Epithelial cell of esophagus (primary cell): ENCODE measurements at regions not wholly inside any gene's neighbourhood (a gene's known extent, or its start where the extent isn't known, plus 50 kb on each side); places are given as distances from the start of the nearest gene placed in this dataset.
A peak's percentile ranks its signal among the peaks of the same experiment; 100 is the strongest.

Source experiments
- DNase-seq: peaks from one replicate; pipeline ENCODE4 v3.0.0; 2010; ENCODE audit warnings: low read depth
- H3K4me3 ChIP-seq: 2 replicates; pipeline ENCODE4 v1.5.1; 2011; ENCODE audit warnings: mild to moderate bottlenecking, low read length, control low read depth
- CTCF ChIP-seq: IDR thresholded peaks from 2 replicates; pipeline ENCODE4 v1.5.1; 2011; ENCODE audit warnings: low read depth, mild to moderate bottlenecking, low read length, control low read depth, inconsistent platforms; ENCODE audit not compliant: insufficient read depth; ENCODE audit errors: missing control alignments

DNA sequence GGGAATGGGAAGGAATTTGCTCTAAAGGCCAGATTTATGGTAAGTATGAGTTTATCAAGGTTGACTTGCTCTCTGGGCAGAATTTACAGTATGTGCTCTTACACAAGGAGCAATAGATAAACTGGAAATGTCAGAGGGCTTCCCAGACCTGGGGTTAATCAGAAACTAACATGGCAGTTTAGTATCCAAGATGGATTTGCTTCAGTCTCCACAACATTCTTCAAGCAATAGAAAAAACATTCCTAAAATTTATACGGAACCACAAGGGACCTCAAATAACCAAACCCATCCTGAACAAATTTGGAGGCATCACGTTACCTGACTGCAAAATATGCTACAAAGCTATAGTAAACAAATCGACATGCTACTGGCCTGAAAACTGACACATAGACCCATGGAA is 606.7 kb upstream of the CHRM3 start:
- DNase-seq, result no peak
- TF ChIP-seq CTCF, result no peak

DNA sequence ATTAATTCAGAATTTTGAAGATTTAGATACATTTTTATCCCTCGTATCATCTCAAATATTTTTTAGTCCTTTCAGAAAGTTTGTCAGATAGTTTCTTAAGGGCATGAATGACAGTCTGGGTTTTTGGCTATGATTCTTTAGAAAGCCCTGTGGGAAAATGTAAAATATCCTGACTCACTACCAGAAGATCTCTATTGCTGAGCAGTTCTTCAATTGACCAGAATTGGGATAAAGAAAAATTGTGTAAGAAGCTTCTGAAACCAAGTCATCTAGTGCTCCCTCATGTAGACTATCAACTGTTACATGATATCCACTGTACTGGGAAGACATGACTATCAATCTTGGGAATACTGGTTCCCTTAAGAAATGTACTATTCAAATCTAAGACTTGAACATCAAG is 608.3 kb upstream of the CHRM3 start:
- no peak overlapping the region for H3K4me3 ChIP-seq
- no peak for DNase-seq
- TF ChIP-seq CTCF, result no peak

More for the DNA sequence above, 606.7 kb upstream of the CHRM3 start:
- no peak overlapping the region for H3K4me3 ChIP-seq

GRCh38 chr1:238777551-238777950 is 608.8 kb upstream of the CHRM3 start:
- no peak for TF ChIP-seq CTCF
- DNase-seq, result no peak
- H3K4me3 ChIP-seq, result no peak overlapping the region

- TF ChIP-seq CTCF, result no peak
- DNase-seq, result no peak
- no peak overlapping the region for H3K4me3 ChIP-seq
These were observed 610.2 kb upstream of the CHRM3 start for GRCh38 chr1:238776126-238776525.

DNA sequence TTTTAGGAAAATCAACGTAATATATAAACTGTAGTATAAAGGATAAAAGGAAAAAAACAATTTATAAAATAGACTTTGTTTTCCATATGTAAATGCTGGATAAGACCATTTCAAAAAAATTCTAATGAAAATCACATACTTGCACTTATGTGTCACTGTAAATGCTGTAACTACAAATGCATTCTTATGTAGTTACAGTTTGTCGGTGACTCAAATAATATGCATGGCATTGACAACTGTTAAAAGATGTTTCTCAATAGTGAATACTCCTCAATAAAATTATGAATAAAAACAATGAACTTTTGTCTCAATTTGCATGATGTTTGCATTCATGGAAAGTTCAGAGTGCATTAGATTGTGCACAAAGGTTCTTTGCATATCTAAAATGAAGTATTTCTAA is 614.0 kb upstream of the CHRM3 start:
- peak; percentile 38 for DNase-seq
- no peak for TF ChIP-seq CTCF
- H3K4me3 ChIP-seq, result no peak overlapping the region

DNA sequence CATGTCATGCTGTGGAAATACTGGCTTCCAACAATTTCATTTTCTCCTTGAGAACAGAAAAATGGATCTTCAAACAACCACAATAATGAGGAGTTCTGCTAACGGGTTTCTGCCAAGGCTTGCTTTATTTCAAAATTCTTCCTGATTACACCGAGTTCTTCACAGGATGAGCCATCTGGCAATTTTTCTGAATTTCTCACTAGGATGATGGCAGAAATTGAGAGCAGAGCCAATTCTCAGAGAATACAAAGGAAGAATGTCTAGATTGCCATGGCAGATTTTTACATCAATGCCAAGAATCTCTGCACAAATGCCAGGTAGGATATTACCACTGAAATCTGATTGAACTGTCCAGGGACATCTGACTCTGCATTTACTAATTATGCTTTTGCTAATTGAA is 619.0 kb upstream of the CHRM3 start:
- no peak for TF ChIP-seq CTCF

DNA sequence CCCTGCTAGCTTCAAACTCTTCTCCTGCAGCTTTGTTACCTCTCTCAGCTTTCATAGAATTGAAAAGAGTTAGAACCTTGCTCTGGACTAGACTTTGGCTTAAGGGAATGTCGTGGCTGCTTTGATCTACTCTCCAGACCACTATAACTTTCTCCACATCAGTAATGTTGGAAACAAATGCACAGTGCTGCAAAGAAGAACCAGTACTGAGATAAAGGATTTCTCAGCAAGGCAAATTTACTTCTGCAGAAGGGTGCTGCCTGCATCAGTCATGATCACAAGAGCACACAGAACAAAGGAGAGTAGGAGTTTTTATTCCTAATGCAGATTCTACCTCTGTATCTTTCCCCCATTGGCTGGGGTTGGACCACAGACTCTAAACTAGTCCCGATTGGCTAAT is 621.6 kb upstream of the CHRM3 start:
- DNase-seq, result no peak
- TF ChIP-seq CTCF, result no peak
- H3K4me3 ChIP-seq, result no peak overlapping the region

More for the DNA sequence above, 619.0 kb upstream of the CHRM3 start:
- no peak for DNase-seq
- H3K4me3 ChIP-seq, result no peak overlapping the region
